HG03432 (cell line): ENCODE measurements at regions not wholly inside any gene's neighbourhood (a gene's known extent, or its start where the extent isn't known, plus 50 kb on each side); places are given as distances from the start of the nearest gene placed in this dataset.

Experiments used
- ATAC-seq: cut with Tn5 transposase; IDR thresholded peaks from one replicate; pipeline ENCODE4 v1.9.1; 2021; ENCODE audit warnings: mild to moderate bottlenecking, moderate library complexity; ENCODE audit not compliant: unreplicated experiment

- ATAC-seq, result peak; percentile 47
Observed at GRCh38 chr11:134008634-134009071, 51.9 kb upstream of the IGSF9B start.

GRCh38 chr11:134013518-134013917 is 55.4 kb upstream of the JAM3 start:
- ATAC-seq, result no peak

- no peak for ATAC-seq
Observed at GRCh38 chr11:134014511-134014910, 54.4 kb upstream of the JAM3 start.

- no peak for ATAC-seq
Observed at GRCh38 chr11:134015556-134015955, 53.3 kb upstream of the JAM3 start.

GRCh38 chr11:134017511-134018430 is 51.1 kb upstream of the JAM3 start:
- no peak for ATAC-seq
